ELR (cell line): ENCODE measurements at regions not wholly inside any gene's neighbourhood (a gene's known extent, or its start where the extent isn't known, plus 50 kb on each side); places are given as distances from the start of the nearest gene placed in this dataset.

ENCODE experiments used
- DNase-seq: peaks from one replicate; pipeline ENCODE4 v3.0.0-alpha.2; 2015; ENCODE audit warnings: low read depth

GRCh38 chr12:92000597-92000996, 145.0 kb downstream of the BTG1 start:
- DNase-seq: no peak

- no peak for DNase-seq
These were observed 145.8 kb downstream of the BTG1 start for GRCh38 chr12:91999823-92000222.

- DNase-seq: no peak
These were observed 147.3 kb downstream of the BTG1 start for GRCh38 chr12:91998316-91998715.

GRCh38 chr12:91994208-91994797, 151.3 kb downstream of the BTG1 start:
- DNase-seq: no peak

GRCh38 chr12:91993287-91994017, 152.2 kb downstream of the BTG1 start:
- DNase-seq: no peak

- peak; percentile 20 for DNase-seq
These were observed 154.1 kb downstream of the BTG1 start for GRCh38 chr12:91991399-91992187.

GRCh38 chr12:91990525-91990924, 155.1 kb downstream of the BTG1 start:
- peak; percentile 7 for DNase-seq

GRCh38 chr12:91989143-91989542, 156.5 kb downstream of the BTG1 start:
- no peak for DNase-seq

- peak; percentile 44 for DNase-seq
These were observed 157.3 kb downstream of the BTG1 start for GRCh38 chr12:91988086-91988923.

- DNase-seq: peak; percentile 81
These were observed 159.6 kb downstream of the BTG1 start for GRCh38 chr12:91986084-91986483.

- peak; percentile 72 for DNase-seq
These were observed 160.5 kb downstream of the BTG1 start for GRCh38 chr12:91985002-91985787.

- peak; percentile 49 for DNase-seq
These were observed 161.1 kb downstream of the BTG1 start for GRCh38 chr12:91984556-91984955.

- no peak for DNase-seq
These were observed 161.7 kb downstream of the BTG1 start for GRCh38 chr12:91983935-91984334.

GRCh38 chr12:91982946-91983345, 162.7 kb downstream of the BTG1 start:
- no peak for DNase-seq

GRCh38 chr12:91980389-91980821, 165.2 kb downstream of the BTG1 start:
- DNase-seq: no peak

GRCh38 chr12:91978143-91978542, 167.5 kb downstream of the BTG1 start:
- DNase-seq: peak; percentile 17

GRCh38 chr12:91975891-91976290, 169.8 kb downstream of the BTG1 start:
- peak; percentile 30 for DNase-seq

GRCh38 chr12:91974541-91975085, 171.0 kb downstream of the BTG1 start:
- no peak for DNase-seq

- DNase-seq: no peak
These were observed 171.8 kb downstream of the BTG1 start for GRCh38 chr12:91973813-91974212.

- no peak for DNase-seq
These were observed 172.8 kb downstream of the BTG1 start for GRCh38 chr12:91972896-91973295.

- no peak for DNase-seq
These were observed 176.9 kb downstream of the BTG1 start for GRCh38 chr12:91968777-91969171.
